Mesendoderm (in vitro differentiated cells): ENCODE measurements at regions not wholly inside any gene's neighbourhood (a gene's known extent, or its start where the extent isn't known, plus 50 kb on each side); places are given as distances from the start of the nearest gene placed in this dataset.
"Not testable (repeated sequence)": the region's sequence is repeated elsewhere in the genome, so short reads cannot be mapped to it uniquely, and the experiment has no call there.

Source experiments
- DNase-seq: peaks from one replicate; pipeline ENCODE4 v3.0.0; 2013
- H2AK5ac ChIP-seq: 2 replicates; pipeline ENCODE4 v1.6.1; 2013; ENCODE audit warnings: low read length, inconsistent platforms
- H2BK120ac ChIP-seq: 2 replicates; pipeline ENCODE4 v1.6.1; 2013; ENCODE audit warnings: low read depth, mild to moderate bottlenecking, low read length, moderate library complexity, mixed read lengths
- H2BK15ac ChIP-seq: replicated peaks from 2 replicates; pipeline ENCODE4 v1.6.1; 2013; ENCODE audit warnings: low read depth, mild to moderate bottlenecking, moderate library complexity
- H2BK5ac ChIP-seq: 2 replicates; pipeline ENCODE4 v1.6.1; 2013; ENCODE audit warnings: low read length, inconsistent platforms
- H3K18ac ChIP-seq: 2 replicates; pipeline ENCODE4 v1.6.1; 2013; ENCODE audit warnings: mild to moderate bottlenecking, low read length, mixed read lengths
- H3K23ac ChIP-seq: one replicate; pipeline ENCODE4 v1.6.1; 2013; ENCODE audit warnings: low read length
- H3K27ac ChIP-seq: 2 replicates; pipeline ENCODE4 v1.5.1; 2013; ENCODE audit warnings: low read depth, mild to moderate bottlenecking, inconsistent platforms, low read length, moderate library complexity
- H3K27me3 ChIP-seq: 2 replicates; pipeline ENCODE4 v1.6.1; 2013; ENCODE audit warnings: low read length, control low read depth, mild to moderate bottlenecking, inconsistent platforms; ENCODE audit not compliant: insufficient read depth, poor library complexity
- H3K36me3 ChIP-seq: 2 replicates; pipeline ENCODE4 v1.6.1; 2013; ENCODE audit warnings: low read length, inconsistent platforms; ENCODE audit not compliant: control insufficient read depth, insufficient read depth
- H3K4ac ChIP-seq: one replicate; pipeline ENCODE4 v1.6.1; 2013; ENCODE audit warnings: low read depth, mild to moderate bottlenecking, low read length, moderate library complexity
- H3K4me1 ChIP-seq: 2 replicates; pipeline ENCODE4 v1.6.1; 2013; ENCODE audit warnings: low read depth, low read length, inconsistent platforms; ENCODE audit not compliant: control insufficient read depth
- H3K4me2 ChIP-seq: 2 replicates; pipeline ENCODE4 v1.6.1; 2013; ENCODE audit warnings: low read length
- H3K4me3 ChIP-seq: 2 replicates; pipeline ENCODE4 v1.5.1; 2013; ENCODE audit warnings: mild to moderate bottlenecking, low read length
- H3K56ac ChIP-seq: one replicate; pipeline ENCODE4 v1.6.1; 2013; ENCODE audit warnings: low read length
- H3K79me1 ChIP-seq: 2 replicates; pipeline ENCODE4 v1.6.1; 2013; ENCODE audit warnings: low read length, inconsistent platforms
- H3K79me2 ChIP-seq: 2 replicates; pipeline ENCODE4 v1.6.1; 2013; ENCODE audit warnings: mild to moderate bottlenecking, low read length; ENCODE audit not compliant: control insufficient read depth, insufficient read depth
- H3K9ac ChIP-seq: 2 replicates; pipeline ENCODE4 v1.6.1; 2013; ENCODE audit warnings: low read length, inconsistent platforms
- H4K5ac ChIP-seq: one replicate; pipeline ENCODE4 v1.6.1; 2013; ENCODE audit warnings: low read length
- H4K8ac ChIP-seq: one replicate; pipeline ENCODE4 v1.6.1; 2013; ENCODE audit warnings: low read depth, mild to moderate bottlenecking, control low read depth, low read length, moderate library complexity
- WGBS: extraction: QIAGEN DNeasy Blood & Tissue Kit; methylation state at CpG from one replicate; pipeline ENCODE4 v1.1.7; 2013; ENCODE audit warnings: low lambda C conversion rate, missing lambda C conversion rate; ENCODE audit not compliant: insufficient coverage; ENCODE audit errors: extremely low coverage; 5-methylcytosine and 5-hydroxymethylcytosine counted together

- H3K18ac ChIP-seq, H3K4me3 ChIP-seq, H3K9ac ChIP-seq, H4K5ac ChIP-seq, H3K79me2 ChIP-seq, DNase-seq, H2BK5ac ChIP-seq, H2AK5ac ChIP-seq, H3K27ac ChIP-seq, H3K79me1 ChIP-seq, H2BK120ac ChIP-seq, H3K36me3 ChIP-seq, H4K8ac ChIP-seq, H3K4ac ChIP-seq, H3K27me3 ChIP-seq, H2BK15ac ChIP-seq, H3K4me1 ChIP-seq, H3K56ac ChIP-seq, H3K4me2 ChIP-seq, H3K23ac ChIP-seq: not testable (repeated sequence)
- no CpG with 5 or more reads among the region's 7 CpGs for WGBS
These were observed 74.7 kb upstream of the NBPF26 start for GRCh38 chr1:120648915-120649623.

- H2BK120ac ChIP-seq, DNase-seq, H3K4ac ChIP-seq, H2AK5ac ChIP-seq, H3K79me1 ChIP-seq, H2BK15ac ChIP-seq, H3K9ac ChIP-seq, H4K5ac ChIP-seq, H3K23ac ChIP-seq, H3K4me2 ChIP-seq, H3K79me2 ChIP-seq, H3K56ac ChIP-seq, H3K4me3 ChIP-seq, H3K27me3 ChIP-seq, H4K8ac ChIP-seq, H3K4me1 ChIP-seq, H3K18ac ChIP-seq, H3K27ac ChIP-seq, H3K36me3 ChIP-seq, H2BK5ac ChIP-seq: not testable (repeated sequence)
- WGBS, result no CpG with 5 or more reads among the region's 2 CpGs
These were observed 74.0 kb upstream of the NBPF26 start for GRCh38 chr1:120649730-120650129.

- whole genome bisulfite sequencing, result no CpG with 5 or more reads among the region's 6 CpGs
These were observed 69.6 kb upstream of the NBPF26 start for GRCh38 chr1:120654114-120654513.

GRCh38 chr1:120655394-120655793, 68.4 kb upstream of the NBPF26 start:
- H2BK5ac ChIP-seq, H3K23ac ChIP-seq, H3K4me1 ChIP-seq, DNase-seq, H3K4me3 ChIP-seq, H3K4me2 ChIP-seq, H3K36me3 ChIP-seq, H3K56ac ChIP-seq, H2BK120ac ChIP-seq, H3K79me1 ChIP-seq, H3K27me3 ChIP-seq, H3K79me2 ChIP-seq, H3K4ac ChIP-seq, H3K27ac ChIP-seq, H3K18ac ChIP-seq, H2BK15ac ChIP-seq, H4K8ac ChIP-seq, H3K9ac ChIP-seq, H4K5ac ChIP-seq, H2AK5ac ChIP-seq: not testable (repeated sequence)
- no CpG with 5 or more reads among the region's 8 CpGs for WGBS

More at GRCh38 chr1:120654114-120654513, 69.6 kb upstream of the NBPF26 start:
- not testable (repeated sequence) for H3K4me3 ChIP-seq, H3K4me1 ChIP-seq, H3K23ac ChIP-seq, H2AK5ac ChIP-seq, DNase-seq, H3K27ac ChIP-seq, H3K56ac ChIP-seq, H3K36me3 ChIP-seq, H3K27me3 ChIP-seq, H3K18ac ChIP-seq, H3K4me2 ChIP-seq, H4K8ac ChIP-seq, H3K4ac ChIP-seq, H2BK120ac ChIP-seq, H3K9ac ChIP-seq, H4K5ac ChIP-seq, H2BK15ac ChIP-seq, H2BK5ac ChIP-seq, H3K79me1 ChIP-seq, H3K79me2 ChIP-seq

GRCh38 chr1:120656116-120656515, 67.6 kb upstream of the NBPF26 start:
- not testable (repeated sequence) for H3K79me2 ChIP-seq, H2BK15ac ChIP-seq, H2BK120ac ChIP-seq, H3K9ac ChIP-seq, H3K4ac ChIP-seq, H2AK5ac ChIP-seq, H4K5ac ChIP-seq, DNase-seq, H3K56ac ChIP-seq, H3K4me2 ChIP-seq, H3K4me1 ChIP-seq, H3K18ac ChIP-seq, H2BK5ac ChIP-seq, H3K79me1 ChIP-seq, H3K27me3 ChIP-seq, H3K23ac ChIP-seq, H3K27ac ChIP-seq, H3K4me3 ChIP-seq, H4K8ac ChIP-seq, H3K36me3 ChIP-seq
- no CpG with 5 or more reads among the region's 5 CpGs for WGBS

GRCh38 chr1:120657804-120658203, 65.9 kb upstream of the NBPF26 start:
- not testable (repeated sequence) for H3K4ac ChIP-seq, H3K9ac ChIP-seq, H3K27me3 ChIP-seq, H3K79me2 ChIP-seq, H2AK5ac ChIP-seq, H3K36me3 ChIP-seq, DNase-seq, H3K4me1 ChIP-seq, H4K5ac ChIP-seq, H3K56ac ChIP-seq, H4K8ac ChIP-seq, H2BK5ac ChIP-seq, H3K4me2 ChIP-seq, H3K27ac ChIP-seq, H3K4me3 ChIP-seq, H3K23ac ChIP-seq, H3K18ac ChIP-seq, H2BK120ac ChIP-seq, H3K79me1 ChIP-seq, H2BK15ac ChIP-seq
- WGBS, result no CpG with 5 or more reads among the region's 2 CpGs
